GM23248 (cell line): ENCODE measurements at regions not wholly inside any gene's neighbourhood (a gene's known extent, or its start where the extent isn't known, plus 50 kb on each side); places are given as distances from the start of the nearest gene placed in this dataset.

ENCODE experiments used
- DNase-seq: peaks from one replicate; pipeline ENCODE4 v3.0.0-alpha.2; 2015
- H2AFZ ChIP-seq: fragments of 200-600 bp; sonication (generic); 2 replicates; pipeline ENCODE4 v1.6.1; 2016; ENCODE audit warnings: antibody characterized with exemption
- H3F3A ChIP-seq: fragments of 200-600 bp; sonication (generic); 2 replicates; pipeline ENCODE4 v1.6.1; 2016; ENCODE audit warnings: mild to moderate bottlenecking, antibody characterized with exemption, mixed run types; ENCODE audit not compliant: insufficient read depth
- H3K27ac ChIP-seq: fragments of 200-600 bp; sonication (generic); 2 replicates; pipeline ENCODE4 v1.5.1; 2016; ENCODE audit warnings: mild to moderate bottlenecking
- H3K27me3 ChIP-seq: fragments of 200-600 bp; sonication (generic); replicated peaks from 2 replicates; pipeline ENCODE4 v1.6.1; 2016; ENCODE audit warnings: mild to moderate bottlenecking; ENCODE audit not compliant: insufficient read depth
- H3K36me3 ChIP-seq: fragments of 200-600 bp; sonication (generic); 2 replicates; pipeline ENCODE4 v1.6.1; 2016; ENCODE audit warnings: low read depth, mild to moderate bottlenecking
- H3K4me1 ChIP-seq: fragments of 200-600 bp; sonication (generic); 2 replicates; pipeline ENCODE4 v1.6.1; 2016; ENCODE audit warnings: mild to moderate bottlenecking; ENCODE audit not compliant: insufficient read depth
- H3K4me2 ChIP-seq: fragments of 200-600 bp; sonication (generic); one replicate; pipeline ENCODE4 v1.6.1; 2016; ENCODE audit warnings: mild to moderate bottlenecking; ENCODE audit not compliant: unreplicated experiment
- H3K4me3 ChIP-seq: fragments of 200-600 bp; sonication (generic); 2 replicates; pipeline ENCODE4 v1.5.1; 2016; ENCODE audit warnings: mild to moderate bottlenecking
- H3K79me2 ChIP-seq: fragments of 200-600 bp; sonication (generic); 2 replicates; pipeline ENCODE4 v1.6.1; 2016; ENCODE audit warnings: mild to moderate bottlenecking; ENCODE audit not compliant: insufficient read depth
- H3K9ac ChIP-seq: fragments of 200-600 bp; sonication (generic); 2 replicates; pipeline ENCODE4 v1.6.1; 2016; ENCODE audit warnings: mild to moderate bottlenecking
- H3K9me2 ChIP-seq: fragments of 200-600 bp; sonication (generic); 2 replicates; pipeline ENCODE4 v1.6.1; 2016; ENCODE audit warnings: mixed run types, mild to moderate bottlenecking, moderate library complexity; ENCODE audit not compliant: insufficient read depth
- H3K9me3 ChIP-seq: fragments of 200-600 bp; sonication (generic); one replicate; pipeline ENCODE4 v1.6.1; 2017; ENCODE audit warnings: low read depth
- H4K20me1 ChIP-seq: fragments of 200-600 bp; sonication (generic); 2 replicates; pipeline ENCODE4 v1.6.0; 2016; ENCODE audit not compliant: insufficient read depth
- EZH2 ChIP-seq: fragments of 200-600 bp; sonication (generic); IDR thresholded peaks from 2 replicates; pipeline ENCODE4 v1.6.1; 2018; ENCODE audit warnings: antibody characterized with exemption, mild to moderate bottlenecking; ENCODE audit not compliant: insufficient read depth, poor library complexity, severe bottlenecking
- EZH2phosphoT487 ChIP-seq: fragments of 200-600 bp; sonication (generic); IDR thresholded peaks from 2 replicates; pipeline ENCODE4 v1.6.1; 2018; ENCODE audit warnings: antibody characterized with exemption, moderate library complexity, mild to moderate bottlenecking, low read depth; ENCODE audit not compliant: insufficient read depth
- WGBS, 2 experiments: methylation state at CpG; one replicate each; pipeline ENCODE4 v1.1.6; 2015 to 2017; ENCODE audit warnings: low lambda C conversion rate in 2 of 2, low coverage in 1 of 2; ENCODE audit errors: missing lambda C conversion rate in 2 of 2; 5-methylcytosine and 5-hydroxymethylcytosine counted together
- in situ Hi-C: fragments of 300-500 bp; cut with MboI; formaldehyde crosslinking; loops from 2 replicates; pipeline ENCODE4 v1.15.0; 2020

DNA sequence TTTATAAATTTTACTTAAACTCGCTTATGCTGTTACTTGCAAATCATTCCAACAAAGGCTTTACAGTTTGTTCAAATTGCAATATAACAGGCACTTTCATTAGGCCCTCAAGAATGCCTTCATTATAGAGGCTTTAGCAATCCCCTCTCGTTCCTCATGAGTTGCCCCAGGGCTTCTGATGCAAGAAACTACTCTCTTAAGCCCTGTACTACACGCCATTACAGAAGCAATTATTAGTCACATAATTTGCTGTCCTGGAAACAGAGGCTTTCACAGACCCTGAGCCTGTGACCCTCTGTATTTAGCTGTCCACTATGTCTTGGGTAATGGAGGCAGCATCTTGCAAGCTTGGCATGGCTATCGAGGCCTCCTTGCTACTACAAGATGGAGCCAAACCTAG lies 965.9 kb upstream of the DIAPH2 start:
- Histone ChIP-seq H3K36me3 (no peaks in the 10 kb centered on the region), H3F3A (no peaks in the 10 kb centered on the region), H3K9ac (no peak overlapping the region), H3K27ac (no peak overlapping the region), H4K20me1 (no peaks in the 10 kb centered on the region), H3K4me3 (no peak overlapping the region), H3K27me3 (no peaks in the 10 kb centered on the region), H2AFZ (no peak overlapping the region), H3K79me2 (no peaks in the 10 kb centered on the region), H3K9me2 (no peaks in the 10 kb centered on the region), H3K4me2 (no peak overlapping the region), H3K9me3 (no peaks in the 10 kb centered on the region), H3K4me1 (no peaks in the 10 kb centered on the region)
- TF ChIP-seq EZH2phosphoT487 (no peak), EZH2 (no peak)
- 12 to 15% methylated on average over 3 to 4 of the region's 4 CpGs for WGBS, 2 experiments
- DNase-seq = no peak
- in situ Hi-C loops = no loop called here

DNA sequence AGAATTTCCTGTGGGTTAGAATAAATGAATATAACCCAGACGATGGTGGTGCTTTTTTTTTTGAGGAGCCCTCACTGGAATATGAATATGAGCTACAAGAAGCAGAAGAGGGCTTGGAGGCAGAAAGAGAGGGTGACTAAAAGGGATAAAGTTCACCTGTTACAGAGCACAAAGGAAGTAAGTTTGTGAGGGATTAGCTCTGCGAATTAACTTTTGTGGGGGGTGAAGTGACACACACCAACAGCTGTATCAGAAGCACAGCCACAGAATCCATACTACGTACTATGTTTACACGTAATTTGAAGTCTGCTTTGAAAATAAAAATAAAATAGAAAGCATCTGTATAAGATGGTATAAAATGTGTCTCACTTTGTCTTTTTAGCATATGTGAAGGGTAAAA lies 963.6 kb upstream of the DIAPH2 start:
- H3K4me2 ChIP-seq = no peak overlapping the region
- no peak overlapping the region for H2AFZ ChIP-seq
- H3K27me3 ChIP-seq = no peaks in the 10 kb centered on the region
- no peaks in the 10 kb centered on the region for H3K9me2 ChIP-seq
- no peak overlapping the region for H3K9ac ChIP-seq
- H4K20me1 ChIP-seq = no peaks in the 10 kb centered on the region
- no peaks in the 10 kb centered on the region for H3K9me3 ChIP-seq
- TF ChIP-seq EZH2 = no peak
- TF ChIP-seq EZH2phosphoT487 = no peak
- H3K27ac ChIP-seq = no peak overlapping the region
- H3K4me1 ChIP-seq = no peaks in the 10 kb centered on the region
- no peak for DNase-seq
- 14 to 25% methylated on average over 4 of the region's 4 CpGs for WGBS, 2 experiments
- H3K79me2 ChIP-seq = no peaks in the 10 kb centered on the region
- in situ Hi-C loops = no loop called here
- no peaks in the 10 kb centered on the region for H3K36me3 ChIP-seq
- no peaks in the 10 kb centered on the region for H3F3A ChIP-seq
- H3K4me3 ChIP-seq = no peak overlapping the region

DNA sequence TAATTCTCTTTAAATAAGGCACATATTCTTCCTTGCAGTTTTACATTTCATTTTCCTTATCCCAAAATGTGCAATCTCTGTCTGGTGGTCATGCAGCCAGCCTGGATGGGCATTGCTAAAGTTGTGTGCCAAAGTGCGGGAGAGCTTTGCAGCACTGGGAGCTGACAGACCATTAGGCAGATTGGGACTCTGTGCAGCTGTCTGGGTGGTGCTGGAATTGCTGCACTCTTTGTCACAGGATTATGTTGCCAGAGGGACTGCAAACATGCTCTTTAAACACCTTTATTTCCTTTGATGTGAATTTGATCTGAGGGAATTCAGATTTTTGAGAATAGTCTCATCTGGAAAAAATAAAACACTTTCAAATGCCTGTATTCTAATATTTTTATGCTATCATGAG lies 956.2 kb upstream of the DIAPH2 start:
- Histone ChIP-seq H3K27me3 (no peaks in the 10 kb centered on the region), H3K27ac (no peak overlapping the region), H2AFZ (no peak overlapping the region), H4K20me1 (no peaks in the 10 kb centered on the region), H3K4me1 (no peaks in the 10 kb centered on the region), H3K9me2 (no peaks in the 10 kb centered on the region), H3K4me3 (no peak overlapping the region), H3K79me2 (no peaks in the 10 kb centered on the region), H3K9me3 (no peaks in the 10 kb centered on the region), H3F3A (no peaks in the 10 kb centered on the region), H3K4me2 (no peak overlapping the region), H3K36me3 (no peaks in the 10 kb centered on the region), H3K9ac (no peak overlapping the region)
- in situ Hi-C loops = no loop called here
- 0 to 14% methylated on average over 1 of the region's 1 CpG for WGBS, 2 experiments
- TF ChIP-seq EZH2phosphoT487 = no peak
- TF ChIP-seq EZH2 = no peak
- DNase-seq = no peak

DNA sequence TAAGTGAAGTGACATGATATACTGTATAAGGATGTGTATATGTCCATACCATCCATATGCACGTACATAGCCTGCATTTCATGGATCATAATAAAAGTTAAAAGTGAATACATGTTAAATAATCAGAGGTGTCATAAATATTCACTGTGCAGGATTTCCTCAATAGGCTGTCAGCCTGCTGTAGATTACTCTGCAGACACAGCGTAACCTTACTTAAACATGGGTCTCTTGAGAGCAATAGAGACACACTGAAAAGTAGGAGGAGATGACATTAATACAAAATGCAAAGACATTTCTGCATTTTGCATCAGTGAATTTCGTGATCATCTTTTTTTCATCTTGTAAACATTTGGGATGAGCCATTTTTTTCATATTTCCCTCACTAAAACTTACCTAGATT lies 955.2 kb upstream of the DIAPH2 start:
- 0 to 14% methylated on average over 3 of the region's 3 CpGs for WGBS, 2 experiments
- in situ Hi-C loops = no loop called here

DNA sequence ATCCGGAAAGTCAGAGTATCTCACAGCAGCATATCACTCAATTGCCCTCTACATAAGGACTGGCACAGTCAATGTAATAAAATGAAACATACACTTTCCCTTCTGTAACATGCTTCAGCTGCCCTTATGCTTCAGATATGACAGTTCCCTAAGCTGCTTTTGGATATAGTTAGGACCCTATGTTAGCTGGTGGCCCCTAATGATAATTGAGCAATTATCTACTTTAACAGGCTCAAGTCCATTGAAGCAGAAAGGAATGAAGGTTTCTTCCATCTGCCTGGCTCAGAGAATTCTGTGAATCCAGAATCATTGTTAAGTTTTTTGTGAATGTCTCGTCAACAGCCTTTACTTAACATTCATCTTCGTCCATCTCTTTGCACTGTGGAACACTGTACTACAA lies 951.2 kb upstream of the DIAPH2 start:
- Histone ChIP-seq H3K27ac (no peak overlapping the region), H4K20me1 (no peaks in the 10 kb centered on the region), H3F3A (no peaks in the 10 kb centered on the region), H3K79me2 (no peaks in the 10 kb centered on the region), H3K9ac (no peak overlapping the region), H3K27me3 (no peaks in the 10 kb centered on the region), H3K4me3 (no peak overlapping the region), H2AFZ (no peak overlapping the region), H3K9me3 (no peaks in the 10 kb centered on the region), H3K9me2 (no peaks in the 10 kb centered on the region), H3K4me1 (no peaks in the 10 kb centered on the region), H3K36me3 (no peaks in the 10 kb centered on the region), H3K4me2 (no peak overlapping the region)
- TF ChIP-seq EZH2phosphoT487 (no peak), EZH2 (no peak)
- in situ Hi-C loops = no loop called here
- WGBS, 2 experiments = 44 to 45% methylated on average over 3 of the region's 3 CpGs
- DNase-seq = no peak

More for the DNA sequence above, 955.2 kb upstream of the DIAPH2 start:
- no peaks in the 10 kb centered on the region for H3K27me3 ChIP-seq
- H4K20me1 ChIP-seq = no peaks in the 10 kb centered on the region
- no peak overlapping the region for H3K4me2 ChIP-seq
- no peak overlapping the region for H3K27ac ChIP-seq
- TF ChIP-seq EZH2phosphoT487 = no peak
- TF ChIP-seq EZH2 = no peak
- no peaks in the 10 kb centered on the region for H3K9me3 ChIP-seq
- H3F3A ChIP-seq = no peaks in the 10 kb centered on the region
- H3K79me2 ChIP-seq = no peaks in the 10 kb centered on the region
- H3K4me3 ChIP-seq = no peak overlapping the region
- H3K4me1 ChIP-seq = no peaks in the 10 kb centered on the region
- DNase-seq = no peak
- H3K36me3 ChIP-seq = no peaks in the 10 kb centered on the region
- no peak overlapping the region for H2AFZ ChIP-seq
- no peaks in the 10 kb centered on the region for H3K9me2 ChIP-seq
- H3K9ac ChIP-seq = no peak overlapping the region
